GM12872 (cell line): ENCODE measurements at regions not wholly inside any gene's neighbourhood (a gene's known extent, or its start where the extent isn't known, plus 50 kb on each side); places are given as distances from the start of the nearest gene placed in this dataset.

Source experiments
- CTCF ChIP-seq: IDR thresholded peaks from 3 replicates; pipeline ENCODE4 v1.5.1; 2011; ENCODE audit warnings: low read depth, mild to moderate bottlenecking, low read length, moderate library complexity; ENCODE audit not compliant: insufficient read depth

- TF ChIP-seq CTCF = no peak
These were observed 309.5 kb downstream of the NPHP4 start for GRCh38 chr1:5682626-5683225.

- TF ChIP-seq CTCF = no peak
These were observed 310.6 kb downstream of the NPHP4 start for GRCh38 chr1:5681654-5682053.

GRCh38 chr1:5680600-5680999 lies 311.6 kb downstream of the NPHP4 start:
- no peak for TF ChIP-seq CTCF

- TF ChIP-seq CTCF = no peak
These were observed 313.5 kb downstream of the NPHP4 start for GRCh38 chr1:5678759-5679158.

GRCh38 chr1:5670590-5671350 lies 321.5 kb downstream of the NPHP4 start:
- no peak for TF ChIP-seq CTCF

- TF ChIP-seq CTCF = no peak
These were observed 324.5 kb downstream of the NPHP4 start for GRCh38 chr1:5667513-5668325.
